SK-N-SH treated with all-trans-retinoic acid at 6 μM for 48 hours (cell line): ENCODE measurements at regions not wholly inside any gene's neighbourhood (a gene's known extent, or its start where the extent isn't known, plus 50 kb on each side); places are given as distances from the start of the nearest gene placed in this dataset.
"Not testable (repeated sequence)": the region's sequence is repeated elsewhere in the genome, so short reads cannot be mapped to it uniquely, and the experiment has no call there.

ENCODE experiments used
- ATAC-seq: fragments of 200-7000 bp; cut with Tn5 transposase; 3 replicates; pipeline ENCODE4 v1.9.1; 2020; ENCODE audit warnings: mild to moderate bottlenecking, moderate library complexity
- ARNTL ChIP-seq: fragments of 450-650 bp; formaldehyde crosslinking; IDR thresholded peaks from 2 replicates; pipeline ENCODE4 v1.5.0; 2020; ENCODE audit warnings: low read depth, mild to moderate bottlenecking, moderate library complexity, borderline replicate concordance
- BACH2 ChIP-seq: fragments of 250-450 bp; sonication (Bioruptor Pico); IDR thresholded peaks from 2 replicates; pipeline ENCODE4 v1.9.0; 2021; ENCODE audit warnings: mild to moderate bottlenecking, borderline replicate concordance
- CREB5 ChIP-seq: fragments of 250-450 bp; sonication (Bioruptor Pico); IDR thresholded peaks from 2 replicates; pipeline ENCODE4 v1.5.1; 2020; ENCODE audit warnings: low read depth, mild to moderate bottlenecking, moderate library complexity
- CSRNP3 ChIP-seq: fragments of 250-450 bp; sonication (Bioruptor Pico); IDR thresholded peaks from 2 replicates; pipeline ENCODE4 v1.5.1; 2021; ENCODE audit warnings: mild to moderate bottlenecking, moderate library complexity
- ISL1 ChIP-seq: fragments of 250-450 bp; sonication (Bioruptor Pico); IDR thresholded peaks from 2 replicates; pipeline ENCODE4 v2.1.2; 2022; ENCODE audit warnings: mild to moderate bottlenecking, moderate library complexity
- OSR1 ChIP-seq: fragments of 250-450 bp; sonication (Bioruptor Pico); IDR thresholded peaks from 2 replicates; pipeline ENCODE4 v1.8.0; 2022; ENCODE audit warnings: moderate library complexity, mild to moderate bottlenecking, inconsistent platforms
- PATZ1 ChIP-seq: fragments of 250-450 bp; sonication (Bioruptor Pico); IDR thresholded peaks from 2 replicates; pipeline ENCODE4 v1.8.0; 2020; ENCODE audit warnings: mild to moderate bottlenecking, moderate library complexity, borderline replicate concordance
- POU6F1 ChIP-seq: fragments of 250-450 bp; sonication (Bioruptor Pico); IDR thresholded peaks from 2 replicates; pipeline ENCODE4 v1.8.0; 2021; ENCODE audit warnings: low read depth, mild to moderate bottlenecking, moderate library complexity, borderline replicate concordance
- RARB ChIP-seq: fragments of 250-450 bp; sonication (Bioruptor Pico); IDR thresholded peaks from 2 replicates; pipeline ENCODE4 v1.8.0; 2021; ENCODE audit warnings: mild to moderate bottlenecking, moderate library complexity
- TCF4 ChIP-seq: fragments of 250-450 bp; sonication (Bioruptor Pico); IDR thresholded peaks from 2 replicates; pipeline ENCODE4 v1.8.0; 2021; ENCODE audit warnings: mild to moderate bottlenecking, moderate library complexity, borderline replicate concordance
- TSHZ2 ChIP-seq: fragments of 250-450 bp; sonication (Bioruptor Pico); IDR thresholded peaks from 2 replicates; pipeline ENCODE4 v1.5.0; 2020; ENCODE audit warnings: mild to moderate bottlenecking, moderate library complexity
- ZFP3 ChIP-seq: fragments of 250-450 bp; sonication (Bioruptor Pico); IDR thresholded peaks from 2 replicates; pipeline ENCODE4 v1.5.0; 2020; ENCODE audit warnings: mild to moderate bottlenecking, moderate library complexity
- ZFP30 ChIP-seq: fragments of 450-650 bp; formaldehyde crosslinking; IDR thresholded peaks from 2 replicates; pipeline ENCODE4 v1.5.0; 2022; ENCODE audit warnings: mild to moderate bottlenecking, moderate library complexity
- ZNF565 ChIP-seq: fragments of 450-650 bp; formaldehyde crosslinking; conservative IDR thresholded peaks from 2 replicates; pipeline ENCODE4 v1.5.0; 2020; ENCODE audit warnings: low read depth, mild to moderate bottlenecking, moderate library complexity
- ZNF70 ChIP-seq: fragments of 450-650 bp; formaldehyde crosslinking; IDR thresholded peaks from 2 replicates; pipeline ENCODE4 v1.5.0; 2020; ENCODE audit warnings: mild to moderate bottlenecking, moderate library complexity

- ATAC-seq = no peak
- TF ChIP-seq CSRNP3 (CRISPR knock-in tag) (no peak), TCF4 (CRISPR knock-in tag) (no peak), POU6F1 (CRISPR knock-in tag) (no peak), ZNF565 (CRISPR knock-in tag) (no peak), OSR1 (CRISPR knock-in tag) (no peak), PATZ1 (no peak), ISL1 (CRISPR knock-in tag) (no peak), ZFP30 (no peak)
Measured at GRCh38 chr20:22052025-22052650, 346.7 kb downstream of the PAX1 start.

GRCh38 chr20:22045956-22046507, 340.6 kb downstream of the PAX1 start:
- not testable (repeated sequence) for ATAC-seq

GRCh38 chr20:22027423-22027822, 322.0 kb downstream of the PAX1 start:
- TF ChIP-seq BACH2 (CRISPR knock-in tag) (no peak), POU6F1 (CRISPR knock-in tag) (no peak), RARB (CRISPR knock-in tag) (no peak), ZNF70 (CRISPR knock-in tag) (no peak), CREB5 (CRISPR knock-in tag) (no peak), ARNTL (CRISPR knock-in tag) (no peak), ZFP3 (CRISPR knock-in tag) (no peak), TSHZ2 (CRISPR knock-in tag) (no peak), TCF4 (CRISPR knock-in tag) (no peak)
- TF ChIP-seq, all 23 proteins: peak for 0
- ATAC-seq = no peak

GRCh38 chr20:22020201-22020600, 314.7 kb downstream of the PAX1 start:
- TF ChIP-seq BACH2 (CRISPR knock-in tag) (no peak), ISL1 (CRISPR knock-in tag) (peak; percentile 62)
- TF ChIP-seq, all 23 proteins: peak for 1
- ATAC-seq = no peak
